ENCODE measurements at regions not wholly inside any gene's neighbourhood (a gene's known extent, or its start where the extent isn't known, plus 50 kb on each side); places are given as distances from the start of the nearest gene placed in this dataset.

DNA sequence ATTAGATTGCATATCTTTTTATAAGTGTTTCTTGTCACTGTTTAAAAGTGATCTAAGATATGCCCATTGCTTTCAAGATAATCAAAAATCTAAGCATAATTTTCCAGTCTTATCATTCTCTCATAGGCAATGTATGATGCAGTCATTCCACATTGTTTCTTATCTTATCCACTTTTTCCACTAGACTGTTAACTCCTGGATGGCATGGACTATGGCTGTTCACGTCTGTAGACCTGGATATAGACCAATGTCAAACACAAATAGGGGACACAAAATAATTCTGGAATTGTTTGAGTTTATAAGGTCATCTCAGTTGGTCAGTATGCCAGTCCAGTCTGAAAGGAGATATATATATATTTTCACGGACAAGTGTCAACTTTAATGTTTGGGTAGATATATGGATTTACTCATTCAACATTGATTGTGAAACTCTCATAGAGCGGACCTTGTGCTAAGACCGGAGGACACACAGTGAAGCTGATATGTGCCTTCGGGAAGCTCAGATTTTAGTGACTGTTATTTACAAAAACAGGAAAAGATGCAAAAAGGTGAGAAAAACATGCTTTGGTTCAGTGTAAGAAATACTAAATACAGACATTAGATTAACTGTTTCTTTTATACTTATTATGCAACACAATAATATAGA is 689.4 kb upstream of the SLC8A1 start:
- Histone ChIP-seq H3K9me3 (no peaks in the 10 kb centered on the region), H3K4me1 (no peaks in the 10 kb centered on the region), H3K27ac (no peak overlapping the region), H3K27me3 (no peaks in the 10 kb centered on the region), H3K36me3 (no peaks in the 10 kb centered on the region), H3K4me3 (no peak overlapping the region)
- no peak for TF ChIP-seq EP300 (IDR thresholded peaks at IDR 0.05)
- no peak for TF ChIP-seq POLR2AphosphoS5 (IDR thresholded peaks at IDR 0.05)
- TF ChIP-seq CTCF (IDR thresholded peaks at IDR 0.05): no peak
- no peak for TF ChIP-seq POLR2A (IDR thresholded peaks at IDR 0.05)
- WGBS, 2 donors (ENCODE audit: low coverage in 1 of 2): 95 to 100% methylated on average over 5 of the region's 5 CpGs
- ATAC-seq: no peak

- WGBS, 2 donors (ENCODE audit: low coverage in 1 of 2): 44 to 50% methylated on average over 1 of the region's 1 CpG
- no peak overlapping the region for H3K4me3 ChIP-seq
- H3K27ac ChIP-seq: no peak overlapping the region
- no peaks in the 10 kb centered on the region for H3K4me1 ChIP-seq
- no peaks in the 10 kb centered on the region for H3K9me3 ChIP-seq
- no peaks in the 10 kb centered on the region for H3K27me3 ChIP-seq
- TF ChIP-seq POLR2AphosphoS5 (IDR thresholded peaks at IDR 0.05) (no peak), EP300 (IDR thresholded peaks at IDR 0.05) (no peak), POLR2A (IDR thresholded peaks at IDR 0.05) (no peak), CTCF (IDR thresholded peaks at IDR 0.05) (no peak)
- ATAC-seq: no peak
- no peaks in the 10 kb centered on the region for H3K36me3 ChIP-seq
These were observed 690.6 kb upstream of the SLC8A1 start for GRCh38 chr2:41142478-41142877.

GRCh38 chr2:41145066-41145465 is 693.2 kb upstream of the SLC8A1 start:
- H3K27me3 ChIP-seq: no peaks in the 10 kb centered on the region
- ATAC-seq: no peak
- WGBS, 2 donors (ENCODE audit: low coverage in 1 of 2): 92 to 100% methylated on average over 1 of the region's 1 CpG
- no peaks in the 10 kb centered on the region for H3K9me3 ChIP-seq
- no peak overlapping the region for H3K27ac ChIP-seq
- H3K4me1 ChIP-seq: no peaks in the 10 kb centered on the region
- no peak for TF ChIP-seq POLR2AphosphoS5 (IDR thresholded peaks at IDR 0.05)
- TF ChIP-seq EP300 (IDR thresholded peaks at IDR 0.05): no peak
- TF ChIP-seq CTCF (IDR thresholded peaks at IDR 0.05): no peak
- TF ChIP-seq POLR2A (IDR thresholded peaks at IDR 0.05): no peak
- H3K36me3 ChIP-seq: no peaks in the 10 kb centered on the region
- no peak overlapping the region for H3K4me3 ChIP-seq

DNA sequence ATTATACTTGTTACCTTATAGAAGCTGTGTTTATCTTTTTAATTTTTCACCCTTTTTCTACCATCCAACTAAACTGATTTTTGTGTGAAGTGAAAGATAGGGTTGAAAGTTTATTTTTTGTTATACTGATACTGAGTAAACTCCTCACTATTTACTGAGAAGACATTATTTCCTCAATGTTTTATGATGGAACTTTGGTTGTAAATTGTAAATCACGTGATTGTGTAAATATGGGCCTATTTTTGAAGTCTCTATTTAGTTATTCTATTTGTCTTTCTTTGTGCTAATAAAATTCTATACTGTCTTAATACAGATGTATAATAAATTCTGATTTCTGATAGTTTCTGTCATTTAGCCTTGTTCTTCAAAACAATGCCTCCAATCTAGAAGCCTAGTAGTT is 697.2 kb upstream of the SLC8A1 start:
- 74 to 86% methylated on average over 1 of the region's 1 CpG for WGBS, 2 donors (ENCODE audit: low coverage in 1 of 2)
- no peak overlapping the region for H3K4me3 ChIP-seq
- TF ChIP-seq POLR2AphosphoS5 (IDR thresholded peaks at IDR 0.05) (no peak), CTCF (IDR thresholded peaks at IDR 0.05) (no peak), EP300 (IDR thresholded peaks at IDR 0.05) (no peak), POLR2A (IDR thresholded peaks at IDR 0.05) (no peak)
- no peak overlapping the region for H3K27ac ChIP-seq
- no peaks in the 10 kb centered on the region for H3K27me3 ChIP-seq
- H3K4me1 ChIP-seq: no peaks in the 10 kb centered on the region
- no peaks in the 10 kb centered on the region for H3K9me3 ChIP-seq
- no peak for ATAC-seq
- H3K36me3 ChIP-seq: no peaks in the 10 kb centered on the region

DNA sequence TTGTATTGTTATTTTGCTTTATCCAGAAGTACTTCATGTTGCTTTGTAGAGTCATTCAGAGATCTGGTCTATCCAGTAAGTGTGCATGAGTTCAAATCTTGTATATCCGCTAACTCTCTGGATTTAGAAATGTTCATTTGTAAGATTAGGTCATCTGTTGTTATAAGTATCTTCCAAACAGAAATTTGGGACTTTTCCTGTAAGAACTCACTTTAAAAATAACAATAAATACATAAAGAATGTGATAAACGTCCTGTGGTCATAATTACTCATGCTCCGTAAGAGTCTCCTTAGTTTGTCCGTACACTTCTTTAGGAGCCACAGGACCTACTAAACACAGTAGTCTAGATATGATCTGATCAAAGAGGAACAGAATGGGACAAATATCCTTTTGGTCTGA is 699.9 kb upstream of the SLC8A1 start:
- Histone ChIP-seq H3K4me3 (no peak overlapping the region), H3K4me1 (no peaks in the 10 kb centered on the region), H3K36me3 (no peaks in the 10 kb centered on the region), H3K27ac (no peak overlapping the region), H3K27me3 (no peaks in the 10 kb centered on the region), H3K9me3 (no peaks in the 10 kb centered on the region)
- ATAC-seq: no peak
- WGBS, 2 donors (ENCODE audit: low coverage in 1 of 2): 83 to 86% methylated on average over 4 of the region's 4 CpGs
- TF ChIP-seq EP300 (IDR thresholded peaks at IDR 0.05) (no peak), POLR2AphosphoS5 (IDR thresholded peaks at IDR 0.05) (no peak), POLR2A (IDR thresholded peaks at IDR 0.05) (no peak), CTCF (IDR thresholded peaks at IDR 0.05) (no peak)
